H9 (cell line): ENCODE measurements at regions not wholly inside any gene's neighbourhood (a gene's known extent, or its start where the extent isn't known, plus 50 kb on each side); places are given as distances from the start of the nearest gene placed in this dataset.

ENCODE experiments used
- DNase-seq: peaks from one replicate; pipeline ENCODE4 v3.0.0-alpha.2; 2017
- H2AFZ ChIP-seq: one replicate; pipeline ENCODE4 v1.6.1; 2013; ENCODE audit warnings: mild to moderate bottlenecking, low read length, control low read depth, moderate library complexity
- H2AK5ac ChIP-seq: 2 replicates; pipeline ENCODE4 v1.6.1; 2013; ENCODE audit warnings: low read length, control low read depth, mixed read lengths; ENCODE audit not compliant: insufficient read length
- H2BK120ac ChIP-seq: one replicate; pipeline ENCODE4 v1.6.1; 2013; ENCODE audit warnings: low read depth, mild to moderate bottlenecking, low read length, control low read depth, inconsistent platforms; ENCODE audit not compliant: poor library complexity, severe bottlenecking
- H2BK12ac ChIP-seq: 2 replicates; pipeline ENCODE4 v1.6.1; 2013; ENCODE audit warnings: low read length, control low read depth, mixed read lengths, low read depth; ENCODE audit not compliant: insufficient read length
- H2BK15ac ChIP-seq: 2 replicates; pipeline ENCODE4 v1.6.1; 2013; ENCODE audit warnings: low read depth, low read length, control low read depth
- H2BK20ac ChIP-seq: one replicate; pipeline ENCODE4 v1.6.1; 2013; ENCODE audit warnings: low read depth, mild to moderate bottlenecking, low read length, control low read depth, inconsistent platforms; ENCODE audit not compliant: poor library complexity, severe bottlenecking
- H2BK5ac ChIP-seq: 2 replicates; pipeline ENCODE4 v1.6.1; 2013; ENCODE audit warnings: low read length, control low read depth, mixed read lengths; ENCODE audit not compliant: insufficient read length
- H3K14ac ChIP-seq: 2 replicates; pipeline ENCODE4 v1.6.1; 2013; ENCODE audit warnings: low read length, control low read depth; ENCODE audit not compliant: insufficient read depth
- H3K18ac ChIP-seq: 2 replicates; pipeline ENCODE4 v1.6.1; 2013; ENCODE audit warnings: low read depth, mild to moderate bottlenecking, mixed read lengths, low read length, control low read depth; ENCODE audit not compliant: insufficient read length
- H3K23ac ChIP-seq: 2 replicates; pipeline ENCODE4 v1.6.1; 2013; ENCODE audit warnings: low read length, control low read depth, mixed read lengths, low read depth; ENCODE audit not compliant: insufficient read length
- H3K23me2 ChIP-seq: 2 replicates; pipeline ENCODE4 v1.6.1; 2013; ENCODE audit warnings: low read depth, mild to moderate bottlenecking, mixed read lengths, low read length, control low read depth; ENCODE audit not compliant: insufficient read length, poor library complexity, severe bottlenecking
- H3K27ac ChIP-seq: 2 replicates; pipeline ENCODE4 v1.5.1; 2013; ENCODE audit warnings: low read length, control low read depth, mixed read lengths, low read depth; ENCODE audit not compliant: insufficient read length
- H3K27me3 ChIP-seq: 2 replicates; pipeline ENCODE4 v1.6.1; 2013; ENCODE audit warnings: low read length, control low read depth, inconsistent platforms; ENCODE audit not compliant: insufficient read depth
- H3K4ac ChIP-seq: 2 replicates; pipeline ENCODE4 v1.6.1; 2013; ENCODE audit warnings: low read depth, mild to moderate bottlenecking, control low read depth, inconsistent platforms, low read length, moderate library complexity
- H3K4me1 ChIP-seq: 2 replicates; pipeline ENCODE4 v1.6.1; 2013; ENCODE audit warnings: low read length, control low read depth, inconsistent platforms; ENCODE audit not compliant: insufficient read depth
- H3K4me2 ChIP-seq: 2 replicates; pipeline ENCODE4 v1.6.1; 2013; ENCODE audit warnings: low read length, control low read depth, mixed read lengths; ENCODE audit not compliant: insufficient read length, insufficient read depth
- H3K56ac ChIP-seq: 2 replicates; pipeline ENCODE4 v1.6.1; 2013; ENCODE audit warnings: low read depth, mild to moderate bottlenecking, mixed read lengths, low read length, control low read depth; ENCODE audit not compliant: insufficient read length
- H3K79me1 ChIP-seq: 2 replicates; pipeline ENCODE4 v1.6.1; 2013; ENCODE audit warnings: low read depth, mild to moderate bottlenecking, moderate library complexity, low read length, control low read depth, inconsistent platforms; ENCODE audit not compliant: insufficient read depth, poor library complexity, severe bottlenecking
- H3K79me2 ChIP-seq: 2 replicates; pipeline ENCODE4 v1.6.1; 2013; ENCODE audit warnings: low read length, control low read depth, inconsistent platforms; ENCODE audit not compliant: insufficient read depth
- H3K9ac ChIP-seq: 2 replicates; pipeline ENCODE4 v1.6.1; 2013; ENCODE audit warnings: low read length, control low read depth, mixed read lengths; ENCODE audit not compliant: insufficient read length; ENCODE audit errors: extremely low read depth
- H3K9me3 ChIP-seq: one replicate; pipeline ENCODE4 v1.6.1; 2013; ENCODE audit warnings: low read depth, low read length, inconsistent platforms; ENCODE audit not compliant: control insufficient read depth
- H3T11ph ChIP-seq: one replicate; pipeline ENCODE4 v1.6.1; 2013; ENCODE audit warnings: mild to moderate bottlenecking, low read length, control low read depth, inconsistent platforms
- H4K20me1 ChIP-seq: one replicate; pipeline ENCODE4 v1.6.1; 2013; ENCODE audit not compliant: control insufficient read depth, insufficient read length, insufficient read depth
- H4K5ac ChIP-seq: 2 replicates; pipeline ENCODE4 v1.6.1; 2013; ENCODE audit warnings: low read depth, mild to moderate bottlenecking, mixed read lengths, low read length, control low read depth; ENCODE audit not compliant: insufficient read length
- H4K8ac ChIP-seq: replicated peaks from 2 replicates; pipeline ENCODE4 v1.6.1; 2013; ENCODE audit warnings: low read length, control low read depth, mixed read lengths, low read depth; ENCODE audit not compliant: insufficient read length
- H4K91ac ChIP-seq: 2 replicates; pipeline ENCODE4 v1.6.1; 2013; ENCODE audit warnings: low read depth, mild to moderate bottlenecking, moderate library complexity, mixed read lengths, low read length, control low read depth; ENCODE audit not compliant: insufficient read length
- H3K27ac Mint-ChIP-seq, 3 experiments: 2 replicates in 2 of 3; 3 replicates in 1 of 3; pipeline ENCODE4 v1.8.0; 2020 to 2021; ENCODE audit warnings: mixed read lengths in 3 of 3, mild to moderate bottlenecking in 1 of 3, moderate library complexity in 1 of 3
- H3K27me3 Mint-ChIP-seq: 2 replicates; pipeline ENCODE4 v1.8.0; 2021; ENCODE audit warnings: low read depth, mild to moderate bottlenecking, moderate library complexity, mixed read lengths
- H3K36me3 Mint-ChIP-seq, 3 experiments: 2 replicates in 2 of 3; 3 replicates in 1 of 3; pipeline ENCODE4 v1.8.0; 2020 to 2021; ENCODE audit warnings: low read depth in 3 of 3, mixed read lengths in 3 of 3; ENCODE audit not compliant: insufficient read depth in 1 of 3
- H3K4me1 Mint-ChIP-seq, 2 experiments: 2 replicates each; pipeline ENCODE4 v1.8.0; 2020; ENCODE audit warnings: mixed read lengths in 2 of 2
- H3K4me3 Mint-ChIP-seq, 2 experiments: 2 replicates in 1 of 2; 3 replicates in 1 of 2; pipeline ENCODE4 v1.8.0; 2020 to 2021; ENCODE audit warnings: mild to moderate bottlenecking in 2 of 2, mixed read lengths in 2 of 2, moderate library complexity in 1 of 2
- H3K9me3 Mint-ChIP-seq, 2 experiments: 2 replicates in 1 of 2; 3 replicates in 1 of 2; pipeline ENCODE4 v1.8.0; 2020; ENCODE audit warnings: mild to moderate bottlenecking in 2 of 2, mixed read lengths in 2 of 2, moderate library complexity in 1 of 2
- WGBS: extraction: QIAGEN DNeasy Blood & Tissue Kit; methylation state at CpG from one replicate; pipeline ENCODE4 v1.1.7; 2013; ENCODE audit warnings: missing lambda C conversion rate, low lambda C conversion rate, mixed read lengths; ENCODE audit not compliant: insufficient read length; ENCODE audit errors: extremely low coverage; 5-methylcytosine and 5-hydroxymethylcytosine counted together
- TF ChIP-seq, protein P1 (sequence below): fragments of 200-600 bp; sonication (generic); conservative IDR thresholded peaks from 3 replicates; pipeline ENCODE4 v1.8.0; 2021; ENCODE audit warnings: antibody characterized with exemption, mild to moderate bottlenecking

- Histone ChIP-seq H3K23me2 (no peaks in the 10 kb centered on the region), H4K8ac (no peak overlapping the region), H2AFZ (no peak overlapping the region), H2BK120ac (no peak overlapping the region), H3K79me2 (no peaks in the 10 kb centered on the region), H3K9me3 (no peaks in the 10 kb centered on the region), H2BK5ac (no peak overlapping the region), H3K79me1 (no peaks in the 10 kb centered on the region), H3K27ac (no peak overlapping the region), H4K20me1 (no peaks in the 10 kb centered on the region), H3K23ac (no peak overlapping the region), H3T11ph (no peak overlapping the region), H2BK15ac (no peak overlapping the region), H2BK12ac (no peak overlapping the region), H3K56ac (no peak overlapping the region), H3K4me2 (no peak overlapping the region), H3K9ac (no peak overlapping the region), H4K91ac (no peak overlapping the region), H3K27me3 (no peaks in the 10 kb centered on the region), H3K4ac (no peak overlapping the region), H2BK20ac (no peak overlapping the region), H3K18ac (no peak overlapping the region), H2AK5ac (no peak overlapping the region), H3K14ac (no peak overlapping the region), H3K4me1 (no peaks in the 10 kb centered on the region; the same call in 1 of the 2 replicates), H4K5ac (no peak overlapping the region)
- H3K4me3 Mint-ChIP-seq: no peak overlapping the region
- H3K27ac Mint-ChIP-seq: no peak overlapping the region
- TF ChIP-seq, protein P1, sequence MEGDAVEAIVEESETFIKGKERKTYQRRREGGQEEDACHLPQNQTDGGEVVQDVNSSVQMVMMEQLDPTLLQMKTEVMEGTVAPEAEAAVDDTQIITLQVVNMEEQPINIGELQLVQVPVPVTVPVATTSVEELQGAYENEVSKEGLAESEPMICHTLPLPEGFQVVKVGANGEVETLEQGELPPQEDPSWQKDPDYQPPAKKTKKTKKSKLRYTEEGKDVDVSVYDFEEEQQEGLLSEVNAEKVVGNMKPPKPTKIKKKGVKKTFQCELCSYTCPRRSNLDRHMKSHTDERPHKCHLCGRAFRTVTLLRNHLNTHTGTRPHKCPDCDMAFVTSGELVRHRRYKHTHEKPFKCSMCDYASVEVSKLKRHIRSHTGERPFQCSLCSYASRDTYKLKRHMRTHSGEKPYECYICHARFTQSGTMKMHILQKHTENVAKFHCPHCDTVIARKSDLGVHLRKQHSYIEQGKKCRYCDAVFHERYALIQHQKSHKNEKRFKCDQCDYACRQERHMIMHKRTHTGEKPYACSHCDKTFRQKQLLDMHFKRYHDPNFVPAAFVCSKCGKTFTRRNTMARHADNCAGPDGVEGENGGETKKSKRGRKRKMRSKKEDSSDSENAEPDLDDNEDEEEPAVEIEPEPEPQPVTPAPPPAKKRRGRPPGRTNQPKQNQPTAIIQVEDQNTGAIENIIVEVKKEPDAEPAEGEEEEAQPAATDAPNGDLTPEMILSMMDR: no peak
- H3K9me3 Mint-ChIP-seq: peaks cover 5 to 11% of the 10 kb centered on the region in 2 experiments; a peak in 3 of 5 replicates
- H3K4me1 Mint-ChIP-seq: peaks cover 0 to 11% of the 10 kb centered on the region in 2 experiments; a peak in 2 of 4 replicates
- WGBS: no CpG with 5 or more reads among the region's 1 CpG
- no peaks in the 10 kb centered on the region for H3K27me3 Mint-ChIP-seq
- no peak for DNase-seq
- peaks cover 0 to 9% (median 0%) of the 10 kb centered on the region in 3 experiments; a peak in 2 of 7 replicates for H3K36me3 Mint-ChIP-seq
Observed at GRCh38 chr6:130761286-130761685, 65.9 kb upstream of the SMLR1 start.
